HG03558 (cell line): ENCODE measurements at regions not wholly inside any gene's neighbourhood (a gene's known extent, or its start where the extent isn't known, plus 50 kb on each side); places are given as distances from the start of the nearest gene placed in this dataset.

Experiments
- ATAC-seq: cut with Tn5 transposase; IDR thresholded peaks from one replicate; pipeline ENCODE4 v1.9.1; 2021; ENCODE audit warnings: moderate number of reproducible peaks; ENCODE audit not compliant: unreplicated experiment; ENCODE audit errors: extremely low read depth

DNA sequence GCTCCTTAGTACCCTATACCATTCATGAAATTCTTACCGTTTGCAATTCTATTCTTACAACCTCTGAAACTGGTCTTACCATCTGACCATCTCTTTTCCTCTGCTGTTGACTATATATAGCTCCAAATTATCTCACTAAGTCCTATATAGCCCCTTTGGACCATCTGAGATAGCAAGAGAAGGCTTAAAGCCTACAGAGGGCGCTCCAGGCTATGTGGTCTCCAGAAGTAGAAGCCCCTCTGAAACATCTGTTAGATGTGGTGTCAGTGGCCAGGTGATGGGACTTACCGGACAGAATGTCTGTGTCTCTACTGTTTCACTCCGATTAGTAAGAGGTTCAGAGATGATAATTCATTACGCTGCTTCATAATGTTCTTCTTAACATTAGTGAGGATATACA, 140.7 kb upstream of the BMP2 start:
- no peak for ATAC-seq

DNA sequence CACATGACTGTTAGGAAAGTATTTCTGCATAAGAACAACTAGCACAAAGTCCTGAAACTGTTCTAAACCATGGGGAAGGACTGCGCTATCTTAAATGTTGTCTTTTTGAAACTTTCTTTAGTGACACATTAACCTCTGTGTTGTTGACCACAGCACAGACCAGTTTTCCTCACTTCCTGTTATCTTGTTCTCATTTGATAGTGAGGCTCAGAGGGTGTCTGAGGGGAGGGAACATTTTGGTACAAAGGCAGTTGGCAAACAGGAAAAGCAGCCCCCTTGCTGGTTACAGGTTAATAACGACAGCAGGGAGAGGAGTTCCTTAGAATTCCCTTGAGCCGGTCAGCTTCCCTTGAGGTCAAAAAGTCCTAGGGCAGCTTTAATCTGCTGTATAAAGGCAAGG, 143.5 kb upstream of the BMP2 start:
- peak; percentile 99 for ATAC-seq

DNA sequence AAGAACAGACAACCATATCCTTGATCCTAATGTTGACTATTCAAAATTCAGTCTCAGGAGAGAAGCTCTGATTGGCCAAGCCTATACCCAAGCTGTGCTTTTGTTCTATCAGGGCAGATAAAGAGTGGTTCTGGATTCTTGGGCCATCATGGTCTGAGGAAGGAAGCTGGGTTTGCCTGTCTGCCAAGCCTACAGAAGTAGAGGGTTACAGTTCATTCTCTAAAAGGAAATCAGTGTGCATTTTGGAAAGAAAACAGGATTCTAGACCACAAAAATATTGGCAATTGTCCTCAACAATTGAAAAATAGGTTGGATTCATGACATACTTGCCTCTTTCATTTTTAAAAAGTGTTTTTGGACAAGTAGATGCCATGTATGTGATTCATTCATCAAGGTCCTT, 145.4 kb upstream of the BMP2 start:
- no peak for ATAC-seq

DNA sequence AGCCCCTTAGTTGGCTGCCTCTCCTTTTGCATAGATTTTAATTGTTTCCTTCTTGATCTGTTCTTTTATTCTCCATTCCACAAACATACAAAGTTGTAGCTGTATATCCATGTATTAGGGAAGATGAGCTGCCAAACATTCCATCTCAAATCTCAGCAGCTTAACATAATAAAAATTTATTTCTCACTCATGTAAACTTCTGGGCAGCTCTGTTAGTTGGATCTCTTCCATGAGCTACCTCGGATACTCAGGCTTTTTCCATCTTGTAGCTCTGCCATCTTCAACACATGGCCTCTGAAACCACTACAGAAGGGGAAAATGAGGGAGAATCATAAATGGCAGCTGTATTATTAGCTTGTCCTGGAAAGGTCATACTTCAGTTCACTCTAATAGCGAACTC, 149.4 kb upstream of the BMP2 start:
- no peak for ATAC-seq

DNA sequence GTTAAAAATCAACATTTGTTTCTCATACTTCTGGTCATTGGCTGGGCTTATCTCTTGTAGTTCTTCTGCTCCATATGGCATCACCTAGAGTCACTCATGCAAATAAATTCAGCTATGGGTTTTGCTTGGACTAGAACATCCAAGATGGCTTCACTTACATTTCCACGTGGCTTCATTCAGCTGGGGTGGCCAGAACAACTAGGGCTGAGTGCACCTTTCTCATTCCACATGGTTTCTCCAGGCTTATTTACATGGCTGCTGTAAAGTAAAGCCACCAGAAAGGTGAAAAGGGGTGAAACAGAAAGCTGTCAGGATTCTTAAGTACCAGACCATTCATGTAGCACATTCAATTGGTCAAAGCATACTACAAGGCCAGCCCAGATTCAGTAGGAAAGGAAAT, 151.1 kb upstream of the BMP2 start:
- no peak for ATAC-seq

DNA sequence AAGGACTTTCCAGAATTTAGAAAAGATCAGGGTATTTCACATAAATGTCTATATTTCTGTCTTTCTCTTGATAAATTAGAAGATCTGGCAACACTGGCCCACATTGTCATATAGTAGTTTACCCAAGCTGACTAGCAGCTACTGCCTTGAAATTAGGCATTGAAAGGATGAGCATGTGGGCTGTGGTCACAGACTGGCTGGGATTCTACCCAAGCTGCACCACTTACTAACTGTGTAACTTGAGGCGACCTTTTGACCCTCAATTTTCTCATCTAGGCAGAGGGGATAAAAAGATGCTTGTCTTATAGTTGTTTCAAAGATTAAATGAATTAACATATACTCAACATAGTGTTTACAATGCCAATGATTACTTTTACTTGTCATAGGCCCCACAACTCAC, 152.7 kb upstream of the BMP2 start:
- no peak for ATAC-seq

DNA sequence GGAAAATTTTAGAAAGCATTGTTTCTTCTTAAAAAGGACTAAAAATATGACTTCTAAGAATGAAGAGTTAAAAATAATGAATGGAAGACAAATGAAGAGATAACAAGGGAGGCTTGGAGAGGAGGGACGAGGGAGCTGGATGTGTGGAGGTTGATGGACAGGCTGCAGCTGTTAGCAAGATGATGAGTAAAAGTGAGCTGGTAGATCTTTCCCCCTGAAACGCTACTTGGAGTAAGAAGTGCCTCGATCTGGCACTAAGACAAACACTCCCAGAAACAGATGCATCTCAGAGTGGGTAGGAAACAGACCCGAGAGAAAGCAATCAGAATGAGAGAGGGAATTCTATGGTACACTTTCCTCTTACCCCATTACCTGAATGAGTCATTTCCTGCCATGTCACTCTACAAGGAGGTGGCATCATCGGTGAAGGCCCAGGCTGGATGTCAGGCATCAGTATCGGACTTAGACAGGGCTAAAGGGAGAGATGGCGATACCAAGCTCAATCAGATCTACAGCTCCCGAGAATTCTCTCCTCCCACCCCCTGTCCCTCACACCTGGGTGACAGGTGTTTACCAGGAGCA, 154.1 kb upstream of the BMP2 start:
- ATAC-seq, result peak; percentile 41

DNA sequence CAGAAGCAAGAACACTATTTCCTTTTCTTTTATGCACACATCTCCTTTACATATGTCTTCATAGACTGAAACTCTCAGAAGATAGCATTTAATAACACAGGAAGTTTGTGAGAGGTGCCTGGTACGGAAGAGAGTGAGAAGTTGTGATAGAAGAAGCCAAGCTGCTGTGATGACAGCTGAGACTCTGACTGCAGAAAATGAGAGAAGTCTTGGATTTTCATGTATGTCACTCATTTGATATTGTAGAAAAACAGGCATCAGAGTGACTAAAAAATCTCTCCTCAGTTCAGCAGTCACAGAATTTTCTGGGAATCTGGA, 154.9 kb upstream of the BMP2 start:
- no peak for ATAC-seq

DNA sequence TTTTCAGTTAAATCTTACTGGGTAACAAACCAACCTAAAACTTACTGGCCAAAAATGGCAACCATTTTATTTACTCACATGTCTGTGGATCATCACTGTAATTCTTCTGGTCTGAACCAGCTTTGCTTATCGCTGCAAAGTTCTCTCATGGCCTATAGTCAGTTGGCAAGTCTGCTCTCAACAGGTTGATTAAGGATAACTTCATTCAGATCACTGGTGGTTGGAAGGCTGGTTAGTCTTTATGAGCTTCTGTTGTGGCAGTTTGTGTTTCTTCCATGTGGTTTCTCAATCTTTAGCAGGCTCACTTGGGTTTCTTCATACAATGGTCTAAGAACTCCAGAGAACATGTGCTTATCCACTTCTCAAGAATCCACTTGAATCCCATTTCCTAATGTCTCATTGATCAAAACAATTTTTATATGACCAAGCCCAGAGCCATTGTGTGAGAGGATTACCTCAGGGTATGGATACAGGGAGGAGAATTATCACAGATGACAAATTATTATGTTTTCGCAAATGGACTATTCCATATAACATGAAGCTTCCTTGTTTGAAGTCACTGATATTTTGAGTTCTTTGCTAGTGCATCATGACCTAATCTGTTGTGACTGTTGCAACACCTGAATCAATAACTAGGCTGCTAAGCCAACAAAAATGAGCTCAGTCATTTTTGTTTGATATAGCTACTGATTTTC, 155.4 kb upstream of the BMP2 start:
- no peak for ATAC-seq

DNA sequence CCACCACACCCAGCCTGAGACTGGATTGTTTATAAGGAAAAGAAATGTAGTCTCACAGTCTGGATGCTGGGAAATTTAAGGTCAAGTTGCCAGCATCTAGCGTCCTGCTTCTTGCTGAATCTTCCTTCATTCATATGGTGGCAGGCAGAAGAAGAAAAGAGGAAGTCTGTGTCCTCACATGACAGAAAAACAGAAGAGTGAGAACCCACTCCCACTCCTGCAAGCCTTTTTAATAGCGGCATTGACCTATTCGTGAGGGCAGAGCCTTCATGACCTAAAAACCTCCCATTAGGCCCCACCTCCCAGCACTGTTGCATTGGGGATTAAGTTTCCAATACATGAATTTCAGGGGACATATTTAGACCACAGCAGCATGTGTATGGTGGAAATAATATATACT, 160.8 kb upstream of the BMP2 start:
- no peak for ATAC-seq

DNA sequence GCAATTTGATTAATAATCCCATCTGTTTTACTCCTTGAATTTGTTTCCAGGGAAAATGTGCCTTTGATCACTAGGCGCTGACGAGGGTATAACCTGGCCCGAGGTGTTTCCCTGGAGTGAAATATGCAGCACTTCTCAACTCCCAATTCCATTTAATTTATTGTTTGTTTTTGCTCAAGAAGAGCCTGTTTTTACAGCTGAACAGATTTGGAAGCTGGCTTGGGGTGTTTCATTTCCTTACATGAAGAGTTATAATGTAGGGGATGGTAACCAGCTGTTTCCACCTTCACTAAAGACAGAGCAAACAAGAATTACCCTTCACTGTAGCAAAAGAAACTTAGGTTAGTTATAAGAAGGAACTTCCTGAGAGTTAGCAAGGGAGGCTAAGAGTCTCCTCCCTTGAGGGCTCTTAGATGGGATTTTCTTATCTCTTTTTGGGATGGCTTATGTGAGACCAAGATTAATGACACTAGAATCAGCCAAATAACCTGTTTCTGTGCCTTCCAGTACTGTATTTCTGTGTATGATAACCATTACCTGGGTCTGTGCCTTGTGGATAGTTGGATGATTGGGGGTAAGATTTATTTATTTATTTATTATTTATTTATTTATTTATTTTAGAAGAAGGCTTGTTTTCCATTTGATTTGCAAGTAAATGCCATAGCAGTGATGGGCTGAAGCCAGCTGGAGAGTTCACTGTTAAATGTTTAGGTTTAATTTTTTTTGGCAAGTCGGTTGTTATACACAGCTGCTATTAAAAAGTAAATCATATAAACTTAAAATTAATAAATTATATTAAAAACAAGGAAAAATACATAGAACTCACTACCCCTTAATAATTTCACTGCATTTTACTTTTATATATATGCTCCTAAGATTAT, 162.2 kb upstream of the BMP2 start:
- no peak for ATAC-seq

DNA sequence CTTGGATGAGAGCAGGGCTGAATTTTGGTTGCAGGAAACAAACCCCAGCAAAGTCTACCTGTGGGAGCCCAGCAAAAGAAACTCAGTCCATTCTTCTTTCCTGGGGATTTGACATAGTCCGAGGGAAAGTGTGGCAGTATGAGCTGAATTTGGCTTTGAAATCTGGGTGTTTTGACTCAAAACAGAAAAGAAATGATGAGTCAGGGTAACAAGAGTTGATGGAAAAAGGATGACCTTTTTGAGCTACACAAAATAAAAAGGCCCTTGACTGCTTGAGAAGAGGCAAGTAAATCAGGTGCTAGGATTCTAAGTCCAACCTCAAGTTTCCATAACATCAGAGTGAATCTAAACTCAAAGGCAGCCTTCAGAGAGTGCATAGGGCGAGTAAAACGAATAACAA, 163.3 kb upstream of the BMP2 start:
- ATAC-seq, result no peak

DNA sequence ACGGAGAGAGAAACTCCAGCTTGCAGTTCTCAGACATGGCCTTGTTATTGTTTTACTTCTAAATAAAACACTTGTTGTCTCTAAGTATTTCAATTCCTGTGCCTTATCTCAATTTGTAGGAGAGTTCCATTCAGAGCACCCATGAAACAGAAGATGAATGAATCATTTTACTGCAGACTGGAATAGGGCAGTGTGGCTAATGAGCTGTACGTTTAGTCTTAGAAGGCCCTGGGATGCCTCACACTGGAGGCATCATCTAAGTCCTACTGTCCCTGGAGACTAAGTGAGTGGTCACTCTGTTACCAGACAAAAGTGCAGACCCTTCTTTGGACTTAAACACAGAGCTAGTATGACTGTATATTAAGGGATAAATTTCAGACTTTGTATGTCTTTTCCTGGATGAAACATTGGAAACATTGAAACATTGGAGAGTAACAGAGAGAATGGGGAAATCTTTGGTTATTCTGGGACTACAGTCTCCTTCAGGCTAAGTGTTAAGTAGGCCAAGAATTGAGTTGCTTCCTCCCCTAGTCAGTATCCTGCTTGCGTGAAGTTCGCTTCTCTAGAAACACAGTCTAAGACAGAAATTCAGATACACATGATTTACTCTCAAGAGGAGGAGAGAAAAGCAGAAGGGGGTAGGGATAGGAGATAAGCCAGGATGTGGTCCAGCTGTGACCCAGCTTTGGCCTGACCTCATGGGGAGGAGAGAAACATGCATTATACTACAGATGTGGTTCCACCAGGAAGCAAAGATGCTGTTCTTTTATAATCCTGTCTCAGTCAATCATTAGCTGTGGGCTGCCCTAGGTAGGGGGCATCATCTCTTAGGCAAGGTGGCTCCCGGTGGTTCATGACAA, 167.4 kb upstream of the BMP2 start:
- ATAC-seq, result no peak

DNA sequence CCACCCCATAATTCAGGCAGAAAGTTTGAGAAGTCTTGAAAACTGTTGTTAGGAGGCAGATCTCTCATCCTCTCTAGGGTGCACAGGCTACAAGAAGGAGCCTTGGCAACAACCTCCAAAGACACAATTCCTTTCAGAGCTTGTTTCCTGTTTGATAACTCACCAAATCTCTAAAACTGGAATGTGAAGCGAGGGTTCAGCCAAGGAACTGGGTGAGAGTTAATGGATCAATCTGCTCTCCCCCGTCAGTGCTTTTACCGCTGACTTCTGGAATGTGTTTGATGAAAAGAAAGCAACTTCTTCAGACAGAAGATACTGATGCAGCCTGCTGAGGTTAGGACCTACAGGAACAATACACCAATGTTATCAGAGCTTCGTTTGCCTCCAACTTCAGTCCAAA, 171.8 kb upstream of the BMP2 start:
- no peak for ATAC-seq

DNA sequence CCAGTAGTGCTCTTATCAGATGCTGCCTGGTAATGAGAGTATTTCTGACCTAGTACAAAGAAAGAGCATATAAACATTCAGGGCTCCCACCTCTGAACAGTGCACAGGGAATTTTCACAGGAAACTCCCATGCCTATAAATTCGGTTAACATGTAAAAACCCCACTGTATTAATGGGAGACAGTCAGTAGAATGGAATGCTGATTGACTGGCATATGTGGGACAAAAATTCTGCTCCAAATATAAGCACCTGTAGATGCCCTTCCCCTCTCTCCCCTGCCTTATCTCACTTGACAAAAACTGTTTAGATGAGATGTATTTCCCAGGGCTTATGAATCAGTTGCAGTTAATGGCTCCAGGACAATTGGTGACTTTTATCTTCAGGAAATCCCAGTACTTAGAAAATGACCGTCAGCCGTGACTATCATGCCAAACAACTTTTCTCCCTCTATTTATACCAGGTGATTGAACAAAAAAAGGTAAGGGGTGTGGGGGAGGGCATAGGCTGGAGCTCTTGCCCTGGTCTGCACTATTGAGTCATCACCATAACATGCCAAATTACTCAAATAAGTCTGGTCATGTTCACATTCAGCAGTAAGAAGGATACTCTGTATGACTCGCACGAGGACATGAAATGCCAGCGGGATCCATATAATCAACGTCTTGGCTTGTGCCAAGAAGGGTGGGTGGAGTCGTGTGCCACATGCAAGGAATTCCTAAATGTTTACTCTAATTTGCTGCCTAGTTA, 176.4 kb upstream of the BMP2 start:
- no peak for ATAC-seq

DNA sequence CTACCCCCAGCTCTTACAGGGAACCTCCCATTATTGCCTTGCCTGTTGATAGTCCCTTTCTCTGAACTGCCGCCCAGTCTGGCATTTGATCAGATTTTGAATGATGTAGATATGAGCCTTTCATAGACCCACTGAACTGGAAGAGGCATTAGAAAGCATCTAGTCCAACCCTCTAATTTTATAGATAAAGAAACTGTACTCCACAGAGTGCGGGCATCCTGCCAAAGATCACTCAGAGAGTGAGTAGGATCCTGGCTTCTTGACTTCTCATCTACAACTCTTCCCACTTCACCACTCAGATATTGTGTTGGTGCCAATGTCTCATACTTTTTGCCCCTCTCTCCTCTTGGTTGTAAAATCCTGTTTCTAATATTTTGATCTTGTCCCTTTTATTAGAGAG, 179.2 kb upstream of the BMP2 start:
- no peak for ATAC-seq

DNA sequence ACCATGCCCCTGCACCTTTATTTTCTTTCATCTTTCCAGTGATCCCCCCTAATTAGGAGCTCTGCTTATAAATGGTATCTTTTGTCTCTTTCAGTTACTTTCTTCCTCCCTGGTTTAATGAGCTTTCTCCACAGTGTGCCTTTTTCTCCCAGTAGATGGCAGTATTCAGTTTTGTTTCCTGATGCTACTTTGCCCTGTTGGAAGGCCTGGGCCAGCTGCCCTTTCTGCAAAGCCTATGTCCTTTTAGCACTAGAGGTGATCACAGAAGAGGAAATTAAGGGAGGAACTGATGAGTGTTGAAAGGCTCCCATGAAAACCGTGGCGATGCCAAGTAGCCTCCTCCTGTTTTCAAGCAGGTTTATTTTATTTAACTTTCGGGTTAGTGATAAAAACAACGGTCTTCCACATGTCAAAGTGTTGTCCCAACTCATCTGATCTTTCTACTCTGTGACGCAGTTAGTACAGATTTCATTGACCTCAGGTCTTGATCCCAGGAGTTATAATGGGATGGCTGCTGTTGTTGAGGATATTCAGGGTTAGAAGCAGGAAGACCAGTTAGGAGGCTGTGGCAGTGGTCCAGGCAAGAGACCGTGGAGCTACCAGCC, 184.2 kb upstream of the BMP2 start:
- ATAC-seq, result peak; percentile 77

DNA sequence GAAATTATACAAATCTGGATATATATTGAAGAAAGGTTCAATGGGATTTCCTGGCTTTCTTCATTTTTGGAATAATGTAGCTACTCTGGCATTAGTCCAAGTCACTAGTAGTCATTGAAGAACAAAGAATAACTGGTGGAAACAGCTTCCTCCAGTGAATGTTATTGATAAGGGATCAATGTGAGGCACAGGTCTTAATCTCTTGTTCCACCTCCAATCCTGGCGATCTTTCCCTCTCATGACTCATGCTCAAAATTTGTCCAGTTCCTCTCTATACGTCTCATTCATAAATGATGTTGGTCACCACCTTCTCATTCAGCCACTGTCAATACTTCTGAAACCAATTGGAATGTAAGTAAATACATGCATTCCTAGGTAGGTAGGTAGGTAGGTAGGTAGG, 185.0 kb upstream of the BMP2 start:
- no peak for ATAC-seq

DNA sequence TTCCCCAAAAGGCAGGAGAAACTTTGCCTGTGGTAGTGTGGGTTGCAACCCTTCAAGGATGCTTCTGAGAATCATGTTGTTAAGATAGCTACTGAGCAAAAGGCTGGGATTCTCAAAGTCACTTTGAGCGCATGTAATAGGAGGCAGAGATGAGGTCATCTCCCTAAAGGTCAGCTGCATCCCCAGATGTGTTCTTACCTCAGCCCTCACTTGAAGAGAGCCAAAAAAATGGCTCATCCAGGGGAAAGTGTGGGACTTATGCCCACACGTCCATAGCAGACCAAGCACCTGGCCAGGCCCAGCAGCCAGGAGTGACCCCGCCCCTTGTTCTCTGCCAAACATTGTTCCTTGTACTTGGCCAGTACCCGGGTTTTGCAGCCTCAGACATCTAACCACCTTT, 187.0 kb upstream of the BMP2 start:
- no peak for ATAC-seq

DNA sequence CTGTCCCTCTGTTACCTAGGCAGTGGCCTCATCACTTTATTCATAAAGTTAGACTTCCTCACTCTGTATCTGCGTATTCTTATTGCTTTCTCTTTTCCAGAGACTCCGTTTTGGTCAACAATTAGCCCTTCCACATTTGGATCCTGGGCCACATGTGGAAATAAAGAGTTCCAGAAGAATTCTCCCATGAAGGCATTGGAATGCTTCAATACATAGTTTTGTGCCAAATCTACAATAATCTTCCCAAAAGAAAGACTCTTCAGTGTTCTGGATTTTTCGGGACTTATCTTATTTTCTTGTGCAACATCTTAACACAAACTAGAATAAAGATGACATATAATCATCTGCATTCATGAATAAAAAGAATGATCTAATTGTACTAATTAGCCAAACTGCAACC, 187.7 kb upstream of the BMP2 start:
- ATAC-seq, result no peak
